GM23338 (cell line): ENCODE measurements at regions not wholly inside any gene's neighbourhood (a gene's known extent, or its start where the extent isn't known, plus 50 kb on each side); places are given as distances from the start of the nearest gene placed in this dataset.

ENCODE experiments used
- ATAC-seq: fragments of 200-7000 bp; cut with Tn5 transposase; 3 replicates; pipeline ENCODE4 v1.9.1; 2020
- DNase-seq: peaks from one replicate; pipeline ENCODE4 v3.0.0-alpha.2; 2015; ENCODE audit warnings: low spot score
- H2AFZ ChIP-seq: fragments of 200-600 bp; sonication (generic); 2 replicates; pipeline ENCODE4 v1.8.0; 2016; ENCODE audit warnings: antibody characterized with exemption, mild to moderate bottlenecking, moderate library complexity
- H3F3A ChIP-seq: fragments of 200-600 bp; sonication (generic); replicated peaks from 2 replicates; pipeline ENCODE4 v1.8.0; 2017; ENCODE audit warnings: antibody characterized with exemption, mixed run types, low read depth
- H3K27ac ChIP-seq: fragments of 200-600 bp; sonication (generic); 2 replicates; pipeline ENCODE4 v1.6.1; 2016; ENCODE audit warnings: low read depth
- H3K27me3 ChIP-seq: fragments of 200-600 bp; sonication (generic); 2 replicates; pipeline ENCODE4 v1.8.0; 2016; ENCODE audit warnings: mild to moderate bottlenecking, mixed run types, moderate library complexity; ENCODE audit not compliant: insufficient read depth
- H3K36me3 ChIP-seq: fragments of 200-600 bp; sonication (generic); 2 replicates; pipeline ENCODE4 v1.8.0; 2016; ENCODE audit warnings: mild to moderate bottlenecking; ENCODE audit not compliant: insufficient read depth
- H3K4me1 ChIP-seq: fragments of 200-600 bp; sonication (generic); 2 replicates; pipeline ENCODE4 v1.8.0; 2016; ENCODE audit warnings: mild to moderate bottlenecking, moderate library complexity; ENCODE audit not compliant: insufficient read depth
- H3K4me2 ChIP-seq: fragments of 200-600 bp; sonication (generic); 2 replicates; pipeline ENCODE4 v1.7.1; 2017; ENCODE audit warnings: mixed run types
- H3K4me3 ChIP-seq: fragments of 200-600 bp; sonication (generic); 2 replicates; pipeline ENCODE4 v1.6.1; 2016; ENCODE audit warnings: mixed run types
- H3K79me2 ChIP-seq: fragments of 200-600 bp; sonication (generic); replicated peaks from 2 replicates; pipeline ENCODE4 v1.8.0; 2017; ENCODE audit warnings: mild to moderate bottlenecking; ENCODE audit not compliant: insufficient read depth
- H3K9me2 ChIP-seq: fragments of 200-600 bp; sonication (generic); 2 replicates; pipeline ENCODE4 v1.8.0; 2017; ENCODE audit not compliant: insufficient read depth
- H4K20me1 ChIP-seq: fragments of 200-600 bp; sonication (generic); replicated peaks from 2 replicates; pipeline ENCODE4 v1.8.0; 2017; ENCODE audit warnings: mild to moderate bottlenecking; ENCODE audit not compliant: insufficient read depth
- H3K27ac Mint-ChIP-seq: 2 replicates; pipeline ENCODE4 v1.8.0; 2020; ENCODE audit warnings: inconsistent platforms, mild to moderate bottlenecking, moderate library complexity, mixed read lengths
- H3K27me3 Mint-ChIP-seq: 3 replicates; pipeline ENCODE4 v1.8.0; 2022; ENCODE audit warnings: low read depth, mild to moderate bottlenecking, moderate library complexity, mixed read lengths, inconsistent platforms; ENCODE audit not compliant: insufficient read depth, poor library complexity
- H3K36me3 Mint-ChIP-seq: 3 replicates; pipeline ENCODE4 v1.8.0; 2021; ENCODE audit warnings: low read depth, mild to moderate bottlenecking, inconsistent platforms, moderate library complexity, mixed read lengths
- H3K4me1 Mint-ChIP-seq: 3 replicates; pipeline ENCODE4 v1.8.0; 2020; ENCODE audit warnings: mild to moderate bottlenecking, inconsistent platforms, mixed read lengths
- H3K4me3 Mint-ChIP-seq: 3 replicates; pipeline ENCODE4 v1.8.0; 2021; ENCODE audit warnings: moderate library complexity, mild to moderate bottlenecking, inconsistent platforms, mixed read lengths
- H3K9me3 Mint-ChIP-seq: 3 replicates; pipeline ENCODE4 v1.8.0; 2020; ENCODE audit warnings: moderate library complexity, mild to moderate bottlenecking, inconsistent platforms, mixed read lengths
- CREB1 ChIP-seq: fragments of 250-450 bp; sonication (Bioruptor Pico); IDR thresholded peaks from 2 replicates; pipeline ENCODE4 v1.5.0; 2020; ENCODE audit warnings: low read depth, mild to moderate bottlenecking, moderate library complexity
- EZH2 ChIP-seq: fragments of 200-600 bp; sonication (generic); IDR thresholded peaks from one replicate; pipeline ENCODE4 v1.8.0; 2017; ENCODE audit warnings: antibody characterized with exemption, mild to moderate bottlenecking, low read depth; ENCODE audit not compliant: unreplicated experiment
- EZH2phosphoT487 ChIP-seq: fragments of 200-600 bp; sonication (generic); IDR thresholded peaks from one replicate; pipeline ENCODE4 v1.8.1; 2018; ENCODE audit warnings: antibody characterized with exemption; ENCODE audit not compliant: unreplicated experiment
- JUNB ChIP-seq: IDR thresholded peaks from one replicate; pipeline ENCODE4 v1.6.1; 2016; ENCODE audit warnings: antibody characterized with exemption; ENCODE audit not compliant: unreplicated experiment
- NANOG ChIP-seq: IDR thresholded peaks from 2 replicates; pipeline ENCODE4 v1.6.1; 2016; ENCODE audit warnings: antibody characterized with exemption, borderline replicate concordance
- POLR2AphosphoS5 ChIP-seq: IDR thresholded peaks from 2 replicates; pipeline ENCODE4 v1.6.1; 2016; ENCODE audit warnings: antibody characterized with exemption, low read depth
- STAT1 ChIP-seq: IDR thresholded peaks from one replicate; pipeline ENCODE4 v1.6.1; 2016; ENCODE audit warnings: antibody characterized with exemption; ENCODE audit not compliant: unreplicated experiment
- ZNF114 ChIP-seq: fragments of 250-450 bp; sonication (Bioruptor Pico); IDR thresholded peaks from 2 replicates; pipeline ENCODE4 v1.5.0; 2020; ENCODE audit warnings: mild to moderate bottlenecking, moderate library complexity
- ZNF331 ChIP-seq: fragments of 250-450 bp; sonication (Bioruptor Pico); IDR thresholded peaks from 2 replicates; pipeline ENCODE4 v1.5.0; 2020; ENCODE audit warnings: low read depth, mild to moderate bottlenecking, moderate library complexity
- TF ChIP-seq, protein P1 (sequence below): IDR thresholded peaks from one replicate; pipeline ENCODE4 v1.6.1; 2018; ENCODE audit warnings: antibody characterized with exemption; ENCODE audit not compliant: unreplicated experiment
- TF ChIP-seq, protein P2 (sequence below): fragments of 250-450 bp; sonication (Bioruptor Pico); IDR thresholded peaks from 2 replicates; pipeline ENCODE4 v1.5.0; 2020; ENCODE audit warnings: mild to moderate bottlenecking, moderate library complexity
- TF ChIP-seq, protein P3 (sequence below): IDR thresholded peaks from 2 replicates; pipeline ENCODE4 v1.6.1; 2016; ENCODE audit warnings: antibody characterized with exemption
- TF ChIP-seq, protein P4 (sequence below), 2 experiments: fragments of 200-600 bp in 1 of 2; sonication (generic) in 1 of 2; conservative IDR thresholded peaks; 2 replicates each; pipeline versions ENCODE4 v1.5.1 to v1.6.1; 2016 to 2017; ENCODE audit warnings: antibody characterized with exemption in 2 of 2, low read depth in 2 of 2, mild to moderate bottlenecking in 2 of 2, moderate library complexity in 1 of 2

DNA sequence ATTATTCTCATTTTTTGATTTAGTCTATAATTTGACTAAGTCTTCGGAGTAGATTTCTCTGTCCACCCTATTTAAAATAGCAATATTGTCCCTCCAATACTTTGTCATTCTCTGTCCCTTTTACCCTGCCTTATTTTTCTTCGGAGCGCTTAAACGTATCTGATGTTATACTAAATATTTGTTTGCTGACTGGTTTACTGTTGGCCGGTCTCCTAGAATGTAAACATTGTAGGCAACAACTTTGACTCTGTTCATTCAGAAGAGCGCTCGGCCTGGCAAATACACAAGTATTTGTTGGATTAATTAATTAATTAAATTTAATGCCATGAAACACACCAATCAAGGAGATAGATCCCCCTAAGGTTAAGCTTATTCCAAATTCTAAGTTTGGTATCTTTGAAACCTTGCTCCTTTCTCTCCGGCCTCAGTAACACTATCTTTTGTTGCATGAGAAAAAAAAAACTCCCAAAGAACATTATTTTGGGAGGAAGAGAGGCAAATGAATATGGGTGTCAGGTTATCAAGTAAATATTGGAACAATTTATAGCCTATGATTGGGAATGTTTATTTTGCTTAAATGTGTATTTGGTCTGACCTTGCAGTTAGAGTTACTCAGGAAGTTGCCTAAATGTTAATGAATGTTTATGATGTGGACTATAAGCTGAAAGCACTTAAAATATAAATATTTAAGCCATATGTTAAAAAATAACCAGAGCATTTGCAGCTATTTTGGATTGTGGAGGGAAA, 231.1 kb downstream of the SOX4 start:
- H3K4me1 Mint-ChIP-seq, result peaks cover 58% of the 10 kb centered on the region
- H3K9me2 ChIP-seq, result no peaks in the 10 kb centered on the region
- H3K4me3 Mint-ChIP-seq, result no peak overlapping the region
- H3K4me2 ChIP-seq, result no peak overlapping the region
- H3K79me2 ChIP-seq, result peaks cover 87% of the 10 kb centered on the region
- H2AFZ ChIP-seq, result no peak overlapping the region
- peaks cover 55% of the 10 kb centered on the region for H3K4me1 ChIP-seq
- H3K27me3 ChIP-seq, result no peaks in the 10 kb centered on the region
- TF ChIP-seq ZNF114 (CRISPR knock-in tag) (no peak), EZH2phosphoT487 (no peak), EZH2 (no peak), NANOG (no peak), STAT1 (no peak), POLR2AphosphoS5 (no peak), CREB1 (CRISPR knock-in tag) (no peak), JUNB (no peak), ZNF331 (CRISPR knock-in tag) (no peak)
- TF ChIP-seq, protein P1, sequence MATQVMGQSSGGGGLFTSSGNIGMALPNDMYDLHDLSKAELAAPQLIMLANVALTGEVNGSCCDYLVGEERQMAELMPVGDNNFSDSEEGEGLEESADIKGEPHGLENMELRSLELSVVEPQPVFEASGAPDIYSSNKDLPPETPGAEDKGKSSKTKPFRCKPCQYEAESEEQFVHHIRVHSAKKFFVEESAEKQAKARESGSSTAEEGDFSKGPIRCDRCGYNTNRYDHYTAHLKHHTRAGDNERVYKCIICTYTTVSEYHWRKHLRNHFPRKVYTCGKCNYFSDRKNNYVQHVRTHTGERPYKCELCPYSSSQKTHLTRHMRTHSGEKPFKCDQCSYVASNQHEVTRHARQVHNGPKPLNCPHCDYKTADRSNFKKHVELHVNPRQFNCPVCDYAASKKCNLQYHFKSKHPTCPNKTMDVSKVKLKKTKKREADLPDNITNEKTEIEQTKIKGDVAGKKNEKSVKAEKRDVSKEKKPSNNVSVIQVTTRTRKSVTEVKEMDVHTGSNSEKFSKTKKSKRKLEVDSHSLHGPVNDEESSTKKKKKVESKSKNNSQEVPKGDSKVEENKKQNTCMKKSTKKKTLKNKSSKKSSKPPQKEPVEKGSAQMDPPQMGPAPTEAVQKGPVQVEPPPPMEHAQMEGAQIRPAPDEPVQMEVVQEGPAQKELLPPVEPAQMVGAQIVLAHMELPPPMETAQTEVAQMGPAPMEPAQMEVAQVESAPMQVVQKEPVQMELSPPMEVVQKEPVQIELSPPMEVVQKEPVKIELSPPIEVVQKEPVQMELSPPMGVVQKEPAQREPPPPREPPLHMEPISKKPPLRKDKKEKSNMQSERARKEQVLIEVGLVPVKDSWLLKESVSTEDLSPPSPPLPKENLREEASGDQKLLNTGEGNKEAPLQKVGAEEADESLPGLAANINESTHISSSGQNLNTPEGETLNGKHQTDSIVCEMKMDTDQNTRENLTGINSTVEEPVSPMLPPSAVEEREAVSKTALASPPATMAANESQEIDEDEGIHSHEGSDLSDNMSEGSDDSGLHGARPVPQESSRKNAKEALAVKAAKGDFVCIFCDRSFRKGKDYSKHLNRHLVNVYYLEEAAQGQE, result no peak
- TF ChIP-seq, protein P2, sequence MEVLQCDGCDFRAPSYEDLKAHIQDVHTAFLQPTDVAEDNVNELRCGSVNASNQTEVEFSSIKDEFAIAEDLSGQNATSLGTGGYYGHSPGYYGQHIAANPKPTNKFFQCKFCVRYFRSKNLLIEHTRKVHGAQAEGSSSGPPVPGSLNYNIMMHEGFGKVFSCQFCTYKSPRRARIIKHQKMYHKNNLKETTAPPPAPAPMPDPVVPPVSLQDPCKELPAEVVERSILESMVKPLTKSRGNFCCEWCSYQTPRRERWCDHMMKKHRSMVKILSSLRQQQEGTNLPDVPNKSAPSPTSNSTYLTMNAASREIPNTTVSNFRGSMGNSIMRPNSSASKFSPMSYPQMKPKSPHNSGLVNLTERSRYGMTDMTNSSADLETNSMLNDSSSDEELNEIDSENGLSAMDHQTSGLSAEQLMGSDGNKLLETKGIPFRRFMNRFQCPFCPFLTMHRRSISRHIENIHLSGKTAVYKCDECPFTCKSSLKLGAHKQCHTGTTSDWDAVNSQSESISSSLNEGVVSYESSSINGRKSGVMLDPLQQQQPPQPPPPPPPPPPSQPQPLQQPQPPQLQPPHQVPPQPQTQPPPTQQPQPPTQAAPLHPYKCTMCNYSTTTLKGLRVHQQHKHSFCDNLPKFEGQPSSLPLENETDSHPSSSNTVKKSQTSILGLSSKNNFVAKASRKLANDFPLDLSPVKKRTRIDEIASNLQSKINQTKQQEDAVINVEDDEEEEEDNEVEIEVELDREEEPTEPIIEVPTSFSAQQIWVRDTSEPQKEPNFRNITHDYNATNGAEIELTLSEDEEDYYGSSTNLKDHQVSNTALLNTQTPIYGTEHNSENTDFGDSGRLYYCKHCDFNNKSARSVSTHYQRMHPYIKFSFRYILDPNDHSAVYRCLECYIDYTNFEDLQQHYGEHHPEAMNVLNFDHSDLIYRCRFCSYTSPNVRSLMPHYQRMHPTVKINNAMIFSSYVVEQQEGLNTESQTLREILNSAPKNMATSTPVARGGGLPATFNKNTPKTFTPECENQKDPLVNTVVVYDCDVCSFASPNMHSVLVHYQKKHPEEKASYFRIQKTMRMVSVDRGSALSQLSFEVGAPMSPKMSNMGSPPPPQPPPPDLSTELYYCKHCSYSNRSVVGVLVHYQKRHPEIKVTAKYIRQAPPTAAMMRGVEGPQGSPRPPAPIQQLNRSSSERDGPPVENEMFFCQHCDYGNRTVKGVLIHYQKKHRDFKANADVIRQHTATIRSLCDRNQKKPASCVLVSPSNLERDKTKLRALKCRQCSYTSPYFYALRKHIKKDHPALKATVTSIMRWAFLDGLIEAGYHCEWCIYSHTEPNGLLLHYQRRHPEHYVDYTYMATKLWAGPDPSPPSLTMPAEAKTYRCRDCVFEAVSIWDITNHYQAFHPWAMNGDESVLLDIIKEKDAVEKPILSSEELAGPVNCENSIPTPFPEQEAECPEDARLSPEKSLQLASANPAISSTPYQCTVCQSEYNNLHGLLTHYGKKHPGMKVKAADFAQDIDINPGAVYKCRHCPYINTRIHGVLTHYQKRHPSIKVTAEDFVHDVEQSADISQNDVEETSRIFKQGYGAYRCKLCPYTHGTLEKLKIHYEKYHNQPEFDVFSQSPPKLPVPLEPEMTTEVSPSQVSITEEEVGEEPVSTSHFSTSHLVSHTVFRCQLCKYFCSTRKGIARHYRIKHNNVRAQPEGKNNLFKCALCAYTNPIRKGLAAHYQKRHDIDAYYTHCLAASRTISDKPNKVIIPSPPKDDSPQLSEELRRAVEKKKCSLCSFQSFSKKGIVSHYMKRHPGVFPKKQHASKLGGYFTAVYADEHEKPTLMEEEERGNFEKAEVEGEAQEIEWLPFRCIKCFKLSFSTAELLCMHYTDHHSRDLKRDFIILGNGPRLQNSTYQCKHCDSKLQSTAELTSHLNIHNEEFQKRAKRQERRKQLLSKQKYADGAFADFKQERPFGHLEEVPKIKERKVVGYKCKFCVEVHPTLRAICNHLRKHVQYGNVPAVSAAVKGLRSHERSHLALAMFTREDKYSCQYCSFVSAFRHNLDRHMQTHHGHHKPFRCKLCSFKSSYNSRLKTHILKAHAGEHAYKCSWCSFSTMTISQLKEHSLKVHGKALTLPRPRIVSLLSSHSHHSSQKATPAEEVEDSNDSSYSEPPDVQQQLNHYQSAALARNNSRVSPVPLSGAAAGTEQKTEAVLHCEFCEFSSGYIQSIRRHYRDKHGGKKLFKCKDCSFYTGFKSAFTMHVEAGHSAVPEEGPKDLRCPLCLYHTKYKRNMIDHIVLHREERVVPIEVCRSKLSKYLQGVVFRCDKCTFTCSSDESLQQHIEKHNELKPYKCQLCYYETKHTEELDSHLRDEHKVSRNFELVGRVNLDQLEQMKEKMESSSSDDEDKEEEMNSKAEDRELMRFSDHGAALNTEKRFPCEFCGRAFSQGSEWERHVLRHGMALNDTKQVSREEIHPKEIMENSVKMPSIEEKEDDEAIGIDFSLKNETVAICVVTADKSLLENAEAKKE (CRISPR knock-in tag), result no peak
- TF ChIP-seq, protein P3, sequence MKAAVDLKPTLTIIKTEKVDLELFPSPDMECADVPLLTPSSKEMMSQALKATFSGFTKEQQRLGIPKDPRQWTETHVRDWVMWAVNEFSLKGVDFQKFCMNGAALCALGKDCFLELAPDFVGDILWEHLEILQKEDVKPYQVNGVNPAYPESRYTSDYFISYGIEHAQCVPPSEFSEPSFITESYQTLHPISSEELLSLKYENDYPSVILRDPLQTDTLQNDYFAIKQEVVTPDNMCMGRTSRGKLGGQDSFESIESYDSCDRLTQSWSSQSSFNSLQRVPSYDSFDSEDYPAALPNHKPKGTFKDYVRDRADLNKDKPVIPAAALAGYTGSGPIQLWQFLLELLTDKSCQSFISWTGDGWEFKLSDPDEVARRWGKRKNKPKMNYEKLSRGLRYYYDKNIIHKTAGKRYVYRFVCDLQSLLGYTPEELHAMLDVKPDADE, result no peak
- TF ChIP-seq, protein P4, sequence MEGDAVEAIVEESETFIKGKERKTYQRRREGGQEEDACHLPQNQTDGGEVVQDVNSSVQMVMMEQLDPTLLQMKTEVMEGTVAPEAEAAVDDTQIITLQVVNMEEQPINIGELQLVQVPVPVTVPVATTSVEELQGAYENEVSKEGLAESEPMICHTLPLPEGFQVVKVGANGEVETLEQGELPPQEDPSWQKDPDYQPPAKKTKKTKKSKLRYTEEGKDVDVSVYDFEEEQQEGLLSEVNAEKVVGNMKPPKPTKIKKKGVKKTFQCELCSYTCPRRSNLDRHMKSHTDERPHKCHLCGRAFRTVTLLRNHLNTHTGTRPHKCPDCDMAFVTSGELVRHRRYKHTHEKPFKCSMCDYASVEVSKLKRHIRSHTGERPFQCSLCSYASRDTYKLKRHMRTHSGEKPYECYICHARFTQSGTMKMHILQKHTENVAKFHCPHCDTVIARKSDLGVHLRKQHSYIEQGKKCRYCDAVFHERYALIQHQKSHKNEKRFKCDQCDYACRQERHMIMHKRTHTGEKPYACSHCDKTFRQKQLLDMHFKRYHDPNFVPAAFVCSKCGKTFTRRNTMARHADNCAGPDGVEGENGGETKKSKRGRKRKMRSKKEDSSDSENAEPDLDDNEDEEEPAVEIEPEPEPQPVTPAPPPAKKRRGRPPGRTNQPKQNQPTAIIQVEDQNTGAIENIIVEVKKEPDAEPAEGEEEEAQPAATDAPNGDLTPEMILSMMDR (conservative IDR thresholded peaks at IDR 0.05; ENCODE audit: low read depth in 2 of 2), result no peak
- H3K36me3 Mint-ChIP-seq, result no peaks in the 10 kb centered on the region
- peaks cover 8% of the 10 kb centered on the region; the same call in 1 of the 2 replicates for H4K20me1 ChIP-seq
- H3K27ac Mint-ChIP-seq, result 0 out of 2 replicates have a peak overlapping the region, but pooled peaks have one; percentile 8
- H3K27ac ChIP-seq, result peak overlapping the region; percentile 34; the same call in 1 of the 2 replicates
- no peaks in the 10 kb centered on the region for H3K9me3 Mint-ChIP-seq
- H3K36me3 ChIP-seq, result no peaks in the 10 kb centered on the region
- H3K27me3 Mint-ChIP-seq, result peaks cover 2% of the 10 kb centered on the region
- ATAC-seq (no peak), DNase-seq (no peak)
- no peak overlapping the region for H3K4me3 ChIP-seq
- H3F3A ChIP-seq, result no peaks in the 10 kb centered on the region
